ENCODE measurements at regions not wholly inside any gene's neighbourhood (a gene's known extent, or its start where the extent isn't known, plus 50 kb on each side); places are given as distances from the start of the nearest gene placed in this dataset.
A peak's percentile ranks its signal among the peaks of the same experiment; 100 is the strongest.

DNA sequence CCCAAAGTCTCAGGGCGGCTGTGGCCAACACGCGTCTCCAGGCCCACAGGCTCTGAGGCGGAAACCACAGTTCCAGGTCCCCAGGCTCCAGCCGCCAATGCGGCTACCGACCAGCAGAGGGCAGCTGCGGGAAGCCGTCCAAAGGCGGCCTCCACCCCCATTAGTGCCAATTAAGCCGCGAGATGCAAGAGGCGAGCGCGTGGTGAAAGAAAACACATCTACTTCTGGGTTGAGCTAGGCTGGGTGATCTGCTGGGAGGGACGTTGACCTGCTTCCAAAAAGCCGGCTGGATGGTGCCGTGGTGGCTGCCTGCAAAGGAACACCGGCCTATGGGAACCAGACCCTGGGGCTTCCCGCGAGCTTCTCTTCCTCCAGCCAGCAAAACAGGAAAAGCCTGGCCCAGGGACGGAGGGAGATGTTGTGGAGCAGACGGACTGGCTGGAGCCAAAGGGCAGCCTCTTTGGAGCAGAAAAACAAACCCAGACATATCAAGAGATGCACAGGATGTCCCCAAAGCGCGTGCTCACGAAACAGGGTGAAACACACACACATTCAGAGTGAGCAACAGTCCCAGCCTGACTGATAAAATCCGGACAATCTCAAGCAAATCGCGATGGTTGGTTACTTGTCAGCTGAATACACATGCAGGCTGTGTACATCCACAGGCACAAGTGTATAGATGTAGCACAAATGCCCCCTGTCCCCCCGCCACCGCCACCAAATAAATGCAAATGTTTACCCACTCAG, 187.1 kb upstream of the BRINP1 start:
- H3K4me2 ChIP-seq (replicated peaks; ENCODE audit: low read depth, low read length, poor library complexity, severe bottlenecking), result peak overlapping the region; percentile 30

DNA sequence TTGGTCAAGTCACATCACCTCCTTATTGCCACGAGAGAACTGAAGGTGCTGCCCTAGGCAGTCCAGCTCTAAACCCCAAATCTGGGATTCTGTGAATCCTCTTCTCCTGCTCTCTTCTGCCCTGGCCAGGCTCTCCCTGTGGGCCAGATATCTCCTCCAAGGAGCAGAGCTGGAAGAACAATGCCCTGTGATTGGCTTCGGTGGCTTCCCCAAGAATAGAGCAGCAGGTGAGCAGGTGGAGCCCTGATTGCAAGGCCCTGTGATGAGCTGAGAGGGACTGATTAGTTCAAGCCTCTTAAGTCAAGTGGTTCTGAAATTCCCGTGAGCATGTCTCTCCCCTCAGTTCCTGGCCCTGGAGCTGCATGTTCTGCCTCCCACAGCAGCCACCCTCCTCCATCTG, 175.3 kb upstream of the BRINP1 start:
- Histone ChIP-seq H3K79me2 (ENCODE audit: control insufficient read depth, insufficient read depth, low read length) (no peaks in the 10 kb centered on the region), H3K4me2 (replicated peaks; ENCODE audit: low read depth, low read length, poor library complexity, severe bottlenecking) (no peak overlapping the region), H4K20me1 (ENCODE audit: control insufficient read depth, insufficient read depth, low read length, poor library complexity, severe bottlenecking) (no peaks in the 10 kb centered on the region), H3K4me1 (ENCODE audit: control insufficient read depth in 2 of 2, insufficient read depth in 2 of 2, low read length in 2 of 2) (no peaks in the 10 kb centered on the region), H3K4me3 (ENCODE audit: control extremely low read depth in 1 of 5, extremely low read depth in 1 of 5, insufficient read depth in 1 of 5, low read depth in 2 of 5, low read length in 4 of 5) (no peak overlapping the region), H2AFZ (ENCODE audit: insufficient read depth, low read depth, low read length, poor library complexity, severe bottlenecking) (no peak overlapping the region), H3K27ac (ENCODE audit: low read length in 2 of 2) (no peak overlapping the region), H3K36me3 (replicated peaks in 1 of 2; ENCODE audit: control extremely low read depth in 1 of 2, control insufficient read depth in 1 of 2, extremely low read depth in 1 of 2, insufficient read depth in 2 of 2, low read length in 1 of 2) (no peaks in the 10 kb centered on the region), H3K9ac (ENCODE audit: low read length) (no peak overlapping the region), H3K9me3 (ENCODE audit: control extremely low read depth in 1 of 3, control insufficient read depth in 2 of 3, insufficient read depth in 1 of 3, low read length in 2 of 3) (peaks cover 0 to 3% (median 0%) of the 10 kb centered on the region in 3 donors), H3K27me3 (replicated peaks in 1 of 4; ENCODE audit: control extremely low read depth in 1 of 4, control insufficient read depth in 3 of 4, insufficient read depth in 4 of 4, low read length in 3 of 4) (no peaks in the 10 kb centered on the region)
- Mint-ChIP-seq H3K9me3 (ENCODE audit: insufficient read depth) (no peaks in the 10 kb centered on the region), H3K27ac (no peak overlapping the region), H3K27me3 (no peaks in the 10 kb centered on the region), H3K4me3 (no peak overlapping the region), H3K4me1 (no peaks in the 10 kb centered on the region)
- intact Hi-C loops (cut with micrococcal nuclease), result no loop called here
- ChIA-PET POLR2A (no interaction called here), CTCF (no interaction called here)
- WGBS (ENCODE audit: insufficient coverage), result 81% methylated on average over 2 of the region's 3 CpGs
- ATAC-seq (ENCODE audit: low read depth), result no peak
- no peak for DNase-seq
- TF ChIP-seq EZH2 (IDR thresholded peaks at IDR 0.05; ENCODE audit: borderline replicate concordance, insufficient read depth, low read depth, low read length, poor library complexity, severe bottlenecking), result no peak
- TF ChIP-seq, protein P1, sequence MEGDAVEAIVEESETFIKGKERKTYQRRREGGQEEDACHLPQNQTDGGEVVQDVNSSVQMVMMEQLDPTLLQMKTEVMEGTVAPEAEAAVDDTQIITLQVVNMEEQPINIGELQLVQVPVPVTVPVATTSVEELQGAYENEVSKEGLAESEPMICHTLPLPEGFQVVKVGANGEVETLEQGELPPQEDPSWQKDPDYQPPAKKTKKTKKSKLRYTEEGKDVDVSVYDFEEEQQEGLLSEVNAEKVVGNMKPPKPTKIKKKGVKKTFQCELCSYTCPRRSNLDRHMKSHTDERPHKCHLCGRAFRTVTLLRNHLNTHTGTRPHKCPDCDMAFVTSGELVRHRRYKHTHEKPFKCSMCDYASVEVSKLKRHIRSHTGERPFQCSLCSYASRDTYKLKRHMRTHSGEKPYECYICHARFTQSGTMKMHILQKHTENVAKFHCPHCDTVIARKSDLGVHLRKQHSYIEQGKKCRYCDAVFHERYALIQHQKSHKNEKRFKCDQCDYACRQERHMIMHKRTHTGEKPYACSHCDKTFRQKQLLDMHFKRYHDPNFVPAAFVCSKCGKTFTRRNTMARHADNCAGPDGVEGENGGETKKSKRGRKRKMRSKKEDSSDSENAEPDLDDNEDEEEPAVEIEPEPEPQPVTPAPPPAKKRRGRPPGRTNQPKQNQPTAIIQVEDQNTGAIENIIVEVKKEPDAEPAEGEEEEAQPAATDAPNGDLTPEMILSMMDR (IDR thresholded peaks at IDR 0.05), result no peak

More for the DNA sequence above, 187.1 kb upstream of the BRINP1 start:
- peaks cover 32% of the 10 kb centered on the region for H3K27me3 Mint-ChIP-seq
- ATAC-seq (ENCODE audit: low read depth) (peak; percentile 56), DNase-seq (peak; percentile 44)
- no peak overlapping the region for H3K27ac Mint-ChIP-seq
- no peaks in the 10 kb centered on the region for H3K79me2 ChIP-seq (ENCODE audit: control insufficient read depth, insufficient read depth, low read length)
- H3K36me3 ChIP-seq (replicated peaks in 1 of 2; ENCODE audit: control extremely low read depth in 1 of 2, control insufficient read depth in 1 of 2, extremely low read depth in 1 of 2, insufficient read depth in 2 of 2, low read length in 1 of 2), result no peaks in the 10 kb centered on the region
- H3K9me3 ChIP-seq (ENCODE audit: control extremely low read depth in 1 of 3, control insufficient read depth in 2 of 3, insufficient read depth in 1 of 3, low read length in 2 of 3), result peaks cover 0 to 5% (median 0%) of the 10 kb centered on the region in 3 donors
- H3K4me1 ChIP-seq (ENCODE audit: control insufficient read depth in 2 of 2, insufficient read depth in 2 of 2, low read length in 2 of 2), result peaks cover 0 to 7% of the 10 kb centered on the region in 2 donors
- WGBS (ENCODE audit: insufficient coverage), result 13% methylated on average over 26 of the region's 31 CpGs
- H4K20me1 ChIP-seq (ENCODE audit: control insufficient read depth, insufficient read depth, low read length, poor library complexity, severe bottlenecking), result no peaks in the 10 kb centered on the region
- H3K9ac ChIP-seq (ENCODE audit: low read length), result no peak overlapping the region
- no peaks in the 10 kb centered on the region for H3K9me3 Mint-ChIP-seq (ENCODE audit: insufficient read depth)
- peak overlapping the region; percentile 27 for H2AFZ ChIP-seq (ENCODE audit: insufficient read depth, low read depth, low read length, poor library complexity, severe bottlenecking)
- peaks cover 0 to 6% (median 3%) of the 10 kb centered on the region in 4 experiments for H3K27me3 ChIP-seq (replicated peaks in 1 of 4; ENCODE audit: control extremely low read depth in 1 of 4, control insufficient read depth in 3 of 4, insufficient read depth in 4 of 4, low read length in 3 of 4)
- TF ChIP-seq, protein P1 (IDR thresholded peaks at IDR 0.05), result peak; percentile 70
- no peak for TF ChIP-seq EZH2 (IDR thresholded peaks at IDR 0.05; ENCODE audit: borderline replicate concordance, insufficient read depth, low read depth, low read length, poor library complexity, severe bottlenecking)
- H3K4me1 Mint-ChIP-seq, result peaks cover 6% of the 10 kb centered on the region
- no peak overlapping the region for H3K4me3 ChIP-seq (ENCODE audit: control extremely low read depth in 1 of 5, extremely low read depth in 1 of 5, insufficient read depth in 1 of 5, low read depth in 2 of 5, low read length in 4 of 5)
- H3K27ac ChIP-seq (ENCODE audit: low read length in 2 of 2), result no peak overlapping the region
- ChIA-PET CTCF (interaction anchor here (0.6 to 5.3 kb wide), 5 partner anchors 9 to 413 kb away, joined by 3 to 36 read pairs (median 6); no protein-coding TSS in a partner anchor), POLR2A (no interaction called here)
- peak overlapping the region; percentile 11 for H3K4me3 Mint-ChIP-seq
- intact Hi-C loops (cut with micrococcal nuclease), result no loop called here
